Lower leg skin (tissue), 4 donors: ENCODE measurements at regions not wholly inside any gene's neighbourhood (a gene's known extent, or its start where the extent isn't known, plus 50 kb on each side); places are given as distances from the start of the nearest gene placed in this dataset.

Experiments used
- DNase-seq, 2 donors: peaks; one replicate each; pipeline ENCODE4 v3.0.0-alpha.2; 2019; ENCODE audit warnings: low spot score in 2 of 2
- H3K4me3 ChIP-seq: fragments of 200-600 bp; sonication (generic); 2 replicates; pipeline ENCODE4 v1.5.1; 2017; ENCODE audit warnings: mild to moderate bottlenecking, low read depth; ENCODE audit not compliant: poor library complexity, severe bottlenecking
- CTCF ChIP-seq, 3 donors: fragments of 450-650 bp; IDR thresholded peaks; one replicate each; pipeline ENCODE4 v1.5.1; 2016; ENCODE audit warnings: antibody characterized with exemption in 3 of 3, mild to moderate bottlenecking in 3 of 3, moderate library complexity in 2 of 3
- POLR2A ChIP-seq, 2 donors: fragments of 450-650 bp; IDR thresholded peaks; one replicate each; pipeline ENCODE4 v1.6.1; 2016 to 2017; ENCODE audit warnings: antibody characterized with exemption in 2 of 2, mild to moderate bottlenecking in 1 of 2, moderate library complexity in 1 of 2
- WGBS, 2 donors: methylation state at CpG; one replicate each; pipeline ENCODE4 v1.1.5; 2018; 5-methylcytosine and 5-hydroxymethylcytosine counted together
- intact Hi-C: fragments of 100-400 bp; cut with DNase I; formaldehyde crosslinking; loops from one replicate; pipeline ENCODE4 v1.15.0; 2023; ENCODE audit warnings: low total_unique reads

GRCh38 chr3:110332629-110333028, 739.0 kb upstream of the NECTIN3 start:
- intact Hi-C loops, result no loop called here
- no peak for DNase-seq
- WGBS, 2 donors, result 56 to 64% methylated on average over 3 of the region's 3 CpGs

GRCh38 chr3:110341047-110341446, 730.6 kb upstream of the NECTIN3 start:
- WGBS, 2 donors, result 84 to 88% methylated on average over 2 of the region's 2 CpGs
- no peak for TF ChIP-seq CTCF (IDR thresholded peaks at IDR 0.05)
- TF ChIP-seq POLR2A (IDR thresholded peaks at IDR 0.05), result no peak
- no peak overlapping the region for H3K4me3 ChIP-seq
- intact Hi-C loops, result no loop called here
- no peak for DNase-seq

More at GRCh38 chr3:110332629-110333028, 739.0 kb upstream of the NECTIN3 start:
- TF ChIP-seq POLR2A (IDR thresholded peaks at IDR 0.05) (no peak), CTCF (IDR thresholded peaks at IDR 0.05) (no peak)
- no peak overlapping the region for H3K4me3 ChIP-seq

- 67 to 75% methylated on average over 3 of the region's 3 CpGs for WGBS, 2 donors
- TF ChIP-seq POLR2A (IDR thresholded peaks at IDR 0.05) (no peak), CTCF (IDR thresholded peaks at IDR 0.05) (no peak)
- H3K4me3 ChIP-seq, result no peak overlapping the region
- DNase-seq, result no peak
- intact Hi-C loops, result no loop called here
Measured at GRCh38 chr3:110343376-110343775, 728.2 kb upstream of the NECTIN3 start.

GRCh38 chr3:110343945-110344344, 727.7 kb upstream of the NECTIN3 start:
- H3K4me3 ChIP-seq, result no peak overlapping the region
- DNase-seq, result no peak
- no peak for TF ChIP-seq POLR2A (IDR thresholded peaks at IDR 0.05)
- TF ChIP-seq CTCF (IDR thresholded peaks at IDR 0.05), result no peak
- intact Hi-C loops, result no loop called here
- 94 to 96% methylated on average over 1 of the region's 1 CpG for WGBS, 2 donors

- intact Hi-C loops, result no loop called here
- DNase-seq, result no peak
- no peak overlapping the region for H3K4me3 ChIP-seq
- TF ChIP-seq POLR2A (IDR thresholded peaks at IDR 0.05) (no peak), CTCF (IDR thresholded peaks at IDR 0.05) (no peak)
Measured at GRCh38 chr3:110344487-110344886, 727.1 kb upstream of the NECTIN3 start.
